GM19023 (cell line): ENCODE measurements at regions not wholly inside any gene's neighbourhood (a gene's known extent, or its start where the extent isn't known, plus 50 kb on each side); places are given as distances from the start of the nearest gene placed in this dataset.
"Not testable (repeated sequence)": the region's sequence is repeated elsewhere in the genome, so short reads cannot be mapped to it uniquely, and the experiment has no call there.

Experiments used
- ATAC-seq: cut with Tn5 transposase; IDR thresholded peaks from one replicate; pipeline ENCODE4 v1.9.1; 2021; ENCODE audit warnings: mild to moderate bottlenecking, moderate library complexity; ENCODE audit not compliant: unreplicated experiment

GRCh38 chr9:89695441-89695891 lies 90.7 kb downstream of the GADD45G start:
- no peak for ATAC-seq

DNA sequence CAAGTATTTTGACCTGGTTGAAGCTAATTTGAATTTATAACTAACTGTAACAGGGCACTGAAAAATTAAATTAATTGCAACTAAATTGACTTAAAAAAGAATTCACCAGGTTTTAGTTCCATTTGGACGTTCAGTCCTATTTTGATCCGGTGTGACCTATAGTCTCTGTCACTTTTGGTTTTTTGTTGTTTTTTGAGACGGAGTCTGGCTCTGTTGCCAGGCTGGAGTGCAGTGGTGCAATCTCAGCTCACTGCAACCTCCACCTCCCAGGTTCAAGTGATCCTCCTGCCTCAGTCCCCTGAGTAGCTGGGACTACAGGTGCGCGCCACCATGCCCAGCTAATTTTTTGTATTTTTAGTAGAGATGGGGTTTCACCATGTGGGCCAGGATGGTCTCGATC lies 91.2 kb downstream of the GADD45G start:
- not testable (repeated sequence) for ATAC-seq

DNA sequence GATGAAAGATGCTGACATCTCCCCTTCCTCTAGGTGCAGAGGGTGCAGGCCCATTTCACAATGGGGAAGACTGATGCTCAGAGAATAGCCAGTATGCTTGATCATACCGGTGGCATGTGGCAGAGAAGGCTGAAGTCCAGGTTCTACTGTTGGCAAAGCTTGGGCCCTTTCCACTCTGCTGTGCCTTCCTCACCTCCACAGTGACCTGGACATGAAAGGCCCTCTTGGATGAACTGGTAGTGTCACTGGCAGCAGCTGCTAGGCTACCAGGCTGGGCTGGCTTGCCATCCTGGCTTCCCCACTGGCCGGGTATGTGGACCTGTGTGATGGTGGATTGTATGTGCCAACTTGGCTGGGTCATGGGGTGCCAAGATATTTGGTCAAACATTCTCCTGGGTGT lies 92.0 kb downstream of the GADD45G start:
- no peak for ATAC-seq

GRCh38 chr9:89697553-89697952 lies 92.7 kb downstream of the GADD45G start:
- no peak for ATAC-seq

DNA sequence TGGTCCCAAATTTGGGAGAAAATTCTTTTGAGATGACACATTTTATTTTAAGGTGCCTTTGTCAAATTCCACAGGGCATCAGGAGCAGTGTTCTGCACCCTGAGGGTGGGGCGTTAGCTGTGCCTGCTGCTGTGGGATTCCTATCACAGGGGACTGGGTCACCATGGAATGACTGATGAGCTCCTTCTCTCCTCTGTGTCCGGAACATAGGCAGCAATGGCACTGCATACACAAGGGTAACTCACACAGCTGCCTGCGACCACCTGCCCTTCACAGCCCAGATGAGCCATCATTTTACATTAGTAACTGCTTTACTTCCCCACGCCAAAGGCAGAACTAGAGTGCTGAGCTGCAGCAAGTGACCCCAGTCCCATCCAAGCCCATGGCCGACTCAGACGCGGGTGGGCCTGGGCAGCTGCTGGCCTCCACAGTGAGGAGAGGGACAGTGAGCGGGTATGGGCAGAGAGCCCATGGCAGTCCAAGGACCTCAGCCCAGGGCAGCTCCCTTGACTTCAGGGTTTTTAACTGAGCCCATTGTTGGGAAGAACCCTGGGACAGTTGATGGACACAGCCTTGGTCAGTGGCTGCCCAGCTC lies 93.7 kb downstream of the GADD45G start:
- ATAC-seq, result no peak

GRCh38 chr9:89699646-89700045 lies 94.8 kb downstream of the GADD45G start:
- ATAC-seq, result no peak

DNA sequence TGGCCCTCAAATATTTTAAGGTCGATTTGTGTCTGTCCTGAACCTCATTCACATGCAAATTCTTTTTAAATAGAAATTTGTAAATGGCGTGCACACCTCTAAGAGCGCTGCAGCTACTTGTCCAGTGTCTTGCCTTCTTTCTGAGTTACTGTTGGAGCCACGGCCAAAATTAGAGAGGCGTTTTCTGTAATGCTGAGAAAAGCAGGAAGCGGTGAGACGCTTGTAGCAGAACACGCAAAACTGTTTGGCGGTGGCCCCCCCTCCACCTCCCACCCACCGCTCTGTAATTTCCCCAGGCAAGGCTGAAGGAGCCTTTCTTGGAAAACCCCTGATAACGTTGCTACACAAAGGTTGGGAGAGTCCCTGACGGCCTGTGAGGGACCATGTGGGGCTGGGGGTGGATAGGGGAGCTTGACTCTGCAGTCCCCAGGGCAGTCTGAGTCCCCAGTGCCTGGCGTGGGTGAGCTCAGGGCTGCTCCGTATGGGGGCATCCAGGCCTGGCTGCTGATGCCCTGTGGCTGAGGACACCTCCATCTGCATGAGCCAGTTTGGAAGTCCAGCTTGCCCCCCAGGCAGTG lies 96.5 kb downstream of the GADD45G start:
- peak; percentile 78 for ATAC-seq

DNA sequence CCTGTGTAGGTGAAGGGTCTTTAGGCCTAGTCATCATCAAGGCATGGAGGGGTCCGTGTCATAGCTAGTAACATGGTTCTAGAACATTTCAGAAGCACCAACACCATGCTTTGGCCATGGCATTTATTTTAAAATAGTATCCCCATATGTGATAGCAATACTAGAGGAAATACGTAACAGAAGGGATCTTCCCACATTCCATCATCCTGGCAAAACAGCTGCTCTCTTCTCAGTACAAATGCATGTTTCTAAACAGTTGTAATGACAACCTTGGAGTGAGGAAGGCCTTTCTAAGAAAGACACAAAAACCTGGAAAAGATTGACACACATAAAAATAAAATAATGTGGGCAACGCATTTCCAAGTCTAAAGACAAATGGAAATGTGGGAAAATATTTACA lies 97.6 kb downstream of the GADD45G start:
- ATAC-seq, result no peak

DNA sequence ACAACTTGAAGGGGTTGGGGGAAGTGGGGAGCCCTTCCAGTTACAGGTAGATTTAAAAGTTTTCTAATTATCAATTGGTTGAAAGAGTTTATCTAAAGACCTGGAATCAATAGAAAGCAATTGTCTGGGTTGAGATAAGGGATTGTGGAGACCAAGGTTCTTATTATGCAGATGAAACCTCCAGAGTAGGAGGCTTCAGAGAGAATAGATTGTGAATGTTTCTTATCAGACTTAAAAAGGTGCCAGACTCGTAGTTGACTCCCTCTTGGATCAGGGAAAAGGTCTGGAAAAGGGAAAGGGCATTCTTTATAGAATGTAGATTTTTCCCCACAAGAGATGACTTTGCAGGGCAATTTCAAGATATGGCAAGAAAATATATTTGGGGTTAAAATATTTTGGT lies 100.8 kb downstream of the GADD45G start:
- ATAC-seq, result no peak

DNA sequence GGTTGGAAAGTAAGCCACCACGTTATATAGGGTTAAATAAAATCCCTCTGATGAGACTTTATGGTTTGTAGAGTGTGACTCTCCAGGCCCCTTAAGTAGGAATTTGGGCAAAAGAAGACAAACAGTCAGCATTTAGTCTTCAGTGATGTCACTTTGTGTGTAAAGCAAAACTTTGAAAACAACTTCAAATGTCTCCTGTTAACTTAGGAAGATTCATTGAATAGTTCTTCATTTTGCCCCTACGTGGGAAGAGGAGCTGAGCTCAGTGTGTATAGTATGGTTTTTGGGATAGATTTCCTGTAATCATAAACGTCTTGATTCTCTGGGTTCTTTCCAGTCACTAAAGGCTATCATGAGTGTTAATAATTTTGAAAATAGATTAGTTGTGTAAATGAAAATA lies 101.3 kb downstream of the GADD45G start:
- ATAC-seq, result no peak

DNA sequence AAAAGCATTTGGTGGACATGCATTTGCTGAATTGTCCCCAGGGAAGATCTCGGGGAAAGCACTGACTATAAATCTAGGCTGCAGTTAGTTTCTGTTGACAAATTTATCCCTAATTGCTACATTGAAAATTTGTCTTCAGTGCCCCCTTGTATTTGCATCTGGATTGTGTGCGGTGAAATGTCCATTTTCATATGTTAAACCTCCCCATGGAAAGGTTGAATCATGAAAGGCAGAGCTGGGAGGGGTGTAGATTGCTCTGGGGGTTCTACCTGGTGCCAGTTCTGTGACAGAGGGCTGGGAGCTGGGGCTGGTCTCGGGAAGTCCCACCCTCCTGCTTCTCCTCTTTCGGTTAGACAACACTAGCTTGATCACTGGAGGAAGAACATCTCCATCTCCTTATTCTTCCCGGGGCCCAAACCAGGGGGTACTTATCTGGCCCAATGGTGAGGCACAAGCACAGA lies 101.9 kb downstream of the GADD45G start:
- ATAC-seq, result peak; percentile 59

GRCh38 chr9:89710697-89711096 lies 105.9 kb downstream of the GADD45G start:
- no peak for ATAC-seq

- no peak for ATAC-seq
Observed at GRCh38 chr9:89711866-89712265, 107.1 kb downstream of the GADD45G start.

- no peak for ATAC-seq
Observed at GRCh38 chr9:89712283-89712682, 107.5 kb downstream of the GADD45G start.

DNA sequence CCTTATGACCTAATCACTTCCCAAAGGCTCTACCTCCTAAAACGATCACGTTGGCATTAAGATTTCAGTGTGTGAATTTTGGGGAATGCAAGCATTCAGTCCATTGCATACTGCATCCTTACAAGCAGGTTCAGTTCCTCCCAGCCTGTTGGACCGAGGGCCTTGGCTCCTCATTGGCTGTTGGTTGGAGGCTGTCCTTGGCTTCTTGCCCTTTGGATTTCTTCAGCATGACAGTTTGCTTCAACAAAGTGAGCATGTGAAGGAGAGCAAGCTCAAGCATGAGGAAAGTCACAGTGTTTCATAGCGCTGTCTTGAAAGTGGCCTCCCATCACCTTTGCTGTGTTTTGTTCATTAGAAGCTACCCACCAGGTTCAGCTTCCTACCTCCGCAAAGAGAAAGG lies 109.5 kb downstream of the GADD45G start:
- no peak for ATAC-seq

GRCh38 chr9:89715318-89715858 lies 110.6 kb downstream of the GADD45G start:
- ATAC-seq, result no peak

- no peak for ATAC-seq
Observed at GRCh38 chr9:89715881-89716280, 111.1 kb downstream of the GADD45G start.

GRCh38 chr9:89716559-89716958 lies 111.7 kb downstream of the GADD45G start:
- ATAC-seq, result no peak

GRCh38 chr9:89718176-89718575 lies 113.4 kb downstream of the GADD45G start:
- no peak for ATAC-seq

GRCh38 chr9:89718651-89719050 lies 113.8 kb downstream of the GADD45G start:
- no peak for ATAC-seq

- ATAC-seq, result no peak
Observed at GRCh38 chr9:89719202-89719601, 114.4 kb downstream of the GADD45G start.

DNA sequence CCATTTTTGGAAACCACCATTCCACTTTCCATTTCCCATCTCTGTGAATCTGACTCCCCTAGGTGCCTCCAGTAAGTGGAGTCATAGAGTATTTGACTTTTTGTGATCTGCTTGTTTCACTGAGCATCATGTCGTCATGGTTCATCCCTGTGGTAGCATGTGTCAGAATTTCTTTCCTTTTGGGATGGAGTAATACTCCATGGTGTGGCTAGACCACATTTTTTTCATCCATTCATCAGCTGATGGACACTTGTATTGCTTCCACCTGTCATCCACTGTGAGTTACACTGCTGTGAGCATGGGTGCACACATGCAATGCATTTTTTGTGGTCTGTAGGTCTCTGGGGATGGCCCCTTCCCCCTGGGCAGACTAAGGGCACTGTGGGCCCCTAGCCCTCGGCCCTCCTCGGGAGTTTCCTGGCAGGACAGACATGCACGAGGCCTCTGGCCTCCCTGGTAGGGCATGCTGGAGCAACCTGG lies 115.9 kb downstream of the GADD45G start:
- ATAC-seq, result no peak
